GM18909 (cell line): ENCODE measurements at regions not wholly inside any gene's neighbourhood (a gene's known extent, or its start where the extent isn't known, plus 50 kb on each side); places are given as distances from the start of the nearest gene placed in this dataset.
"Not testable (repeated sequence)": the region's sequence is repeated elsewhere in the genome, so short reads cannot be mapped to it uniquely, and the experiment has no call there.

Experiments
- ATAC-seq: cut with Tn5 transposase; IDR thresholded peaks from one replicate; pipeline ENCODE4 v1.9.1; 2021; ENCODE audit warnings: mild to moderate bottlenecking; ENCODE audit not compliant: unreplicated experiment, poor library complexity

DNA sequence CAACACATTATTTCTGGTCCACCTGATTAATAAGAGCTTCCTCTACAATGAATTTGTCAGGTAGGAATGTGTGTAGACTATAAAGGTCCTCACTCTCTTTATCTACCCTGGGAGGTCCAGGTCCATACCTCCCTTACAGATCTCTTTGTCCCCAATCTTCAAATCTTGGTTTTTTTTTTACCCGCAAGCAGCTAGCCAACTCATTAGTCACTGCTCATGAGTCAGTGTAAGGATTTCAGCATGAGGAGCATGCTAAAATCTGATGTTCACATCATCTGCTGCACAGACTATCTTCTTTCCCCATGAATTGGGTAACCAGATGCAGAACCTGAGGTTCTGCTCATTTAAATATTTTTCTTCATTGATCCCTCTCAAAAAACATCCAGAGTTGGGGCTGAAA, 397.0 kb upstream of the ISX start:
- ATAC-seq: no peak

DNA sequence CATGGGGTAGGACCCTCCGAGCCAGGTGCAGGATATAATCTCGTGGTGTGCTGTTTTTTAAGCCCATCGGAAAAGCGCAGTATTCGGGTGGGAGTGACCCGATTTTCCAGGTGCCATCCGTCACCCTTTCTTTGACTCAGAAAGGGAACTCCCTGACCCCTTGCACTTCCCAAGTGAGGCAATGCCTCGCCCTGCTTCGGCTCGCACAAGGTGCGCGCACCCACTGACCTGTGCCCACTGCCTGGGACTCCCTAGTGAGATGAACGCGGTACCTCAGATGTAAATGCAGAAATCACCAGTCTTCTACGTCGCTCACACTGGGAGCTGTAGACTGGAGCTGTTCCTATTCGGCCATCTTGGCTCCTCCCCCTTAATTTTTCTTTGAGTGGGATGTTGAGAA, 382.9 kb upstream of the ISX start:
- not testable (repeated sequence) for ATAC-seq

- not testable (repeated sequence) for ATAC-seq
Observed at GRCh38 chr22:34684278-34684677, 381.7 kb upstream of the ISX start.

GRCh38 chr22:34687116-34687515, 378.8 kb upstream of the ISX start:
- ATAC-seq: no peak

DNA sequence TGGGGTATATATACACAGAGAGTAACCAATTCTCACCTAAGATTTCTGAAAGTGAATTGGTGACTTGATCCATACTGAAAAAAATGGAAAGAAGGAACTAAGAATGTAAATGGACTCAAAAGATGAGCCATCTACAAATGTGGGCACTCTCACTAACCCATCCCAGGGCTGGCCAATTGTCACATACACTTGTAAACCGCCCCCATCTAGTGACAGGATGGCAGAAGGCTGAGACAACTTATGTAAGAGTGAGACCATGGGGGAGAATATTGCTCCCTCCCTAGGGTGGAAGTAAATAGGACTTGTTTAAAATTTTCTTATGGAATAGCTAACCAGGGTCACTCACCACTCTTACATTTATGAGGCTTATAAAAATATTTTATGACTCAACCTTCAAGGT, 377.1 kb upstream of the ISX start:
- ATAC-seq: no peak

DNA sequence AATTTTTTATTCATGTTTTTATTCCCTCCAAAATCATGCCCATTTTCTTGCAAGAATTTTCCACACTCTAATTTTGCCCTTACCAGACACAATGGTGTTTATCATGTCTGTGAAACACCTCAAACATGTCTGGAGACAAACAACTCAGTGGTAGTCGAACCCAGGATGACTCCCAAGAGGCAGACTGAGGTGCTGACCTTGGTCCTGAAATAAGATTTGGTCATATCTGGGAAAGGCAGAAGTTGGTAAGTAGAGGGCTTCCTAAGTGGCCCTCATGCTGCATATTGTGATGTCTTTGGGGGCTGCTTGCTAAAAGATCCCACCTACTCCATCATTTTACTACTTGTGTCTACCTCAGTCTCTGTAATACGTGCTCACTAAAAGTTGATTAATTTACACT, 369.4 kb upstream of the ISX start:
- ATAC-seq: no peak

DNA sequence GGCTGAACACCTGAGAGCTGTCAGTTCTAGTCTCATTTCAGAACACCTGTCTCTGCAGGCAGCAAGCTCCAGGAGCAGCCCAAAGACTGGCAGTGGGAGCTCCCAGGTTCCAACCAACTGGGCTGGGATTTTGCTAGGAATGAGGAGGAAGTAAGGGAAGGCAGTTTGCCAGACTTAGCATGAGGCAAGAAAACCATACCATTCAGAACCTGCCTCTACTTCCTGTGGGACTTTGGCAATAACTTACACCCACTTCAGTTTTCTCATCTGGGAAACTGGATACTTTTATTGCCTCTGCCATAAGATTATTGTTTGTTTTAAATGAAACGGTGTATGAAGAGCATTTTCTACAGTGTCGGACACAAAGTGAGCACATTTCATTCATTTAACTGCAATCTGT, 363.7 kb upstream of the ISX start:
- ATAC-seq: no peak

GRCh38 chr22:34709641-34710040, 356.3 kb upstream of the ISX start:
- ATAC-seq: no peak

DNA sequence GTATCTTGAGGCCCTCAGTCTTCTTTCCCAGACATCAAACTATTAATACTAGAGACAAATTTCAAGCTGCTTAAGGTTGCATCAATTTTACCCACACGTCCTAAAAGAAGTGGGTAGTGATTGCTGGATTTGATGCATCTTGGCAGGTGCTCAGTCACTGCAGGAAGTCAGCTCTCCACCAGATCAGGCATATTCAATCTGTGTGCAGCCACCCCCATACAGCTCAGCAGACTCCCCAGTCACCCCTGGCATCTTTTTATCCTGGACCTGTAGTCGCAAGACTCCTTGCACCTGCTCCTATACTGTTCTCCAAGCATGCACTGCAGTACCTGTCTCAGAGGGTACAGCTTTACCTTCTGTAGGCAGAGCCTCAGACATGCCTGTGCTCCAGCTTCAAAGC, 343.1 kb upstream of the ISX start:
- no peak for ATAC-seq

DNA sequence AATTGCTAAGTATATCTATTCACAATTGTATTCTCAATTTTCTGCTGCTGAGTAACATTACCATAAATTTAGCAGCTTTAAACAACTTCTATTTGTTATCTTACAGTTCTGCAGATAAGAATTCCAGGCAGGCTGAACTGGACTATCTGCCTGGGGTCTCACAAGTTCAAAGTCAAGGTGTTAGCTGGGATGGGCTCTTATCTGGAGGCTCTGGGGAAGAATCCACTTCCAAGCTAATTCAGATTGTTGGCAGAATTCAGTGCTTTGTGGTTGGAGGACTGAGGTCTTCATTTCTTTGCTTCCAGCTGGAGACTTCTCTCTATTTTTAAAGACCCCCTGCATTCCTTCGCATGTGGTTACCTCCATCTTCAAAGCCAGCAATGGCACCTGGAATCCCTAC, 329.9 kb upstream of the ISX start:
- ATAC-seq: no peak

GRCh38 chr22:34738661-34739400, 327.1 kb upstream of the ISX start:
- ATAC-seq: no peak

DNA sequence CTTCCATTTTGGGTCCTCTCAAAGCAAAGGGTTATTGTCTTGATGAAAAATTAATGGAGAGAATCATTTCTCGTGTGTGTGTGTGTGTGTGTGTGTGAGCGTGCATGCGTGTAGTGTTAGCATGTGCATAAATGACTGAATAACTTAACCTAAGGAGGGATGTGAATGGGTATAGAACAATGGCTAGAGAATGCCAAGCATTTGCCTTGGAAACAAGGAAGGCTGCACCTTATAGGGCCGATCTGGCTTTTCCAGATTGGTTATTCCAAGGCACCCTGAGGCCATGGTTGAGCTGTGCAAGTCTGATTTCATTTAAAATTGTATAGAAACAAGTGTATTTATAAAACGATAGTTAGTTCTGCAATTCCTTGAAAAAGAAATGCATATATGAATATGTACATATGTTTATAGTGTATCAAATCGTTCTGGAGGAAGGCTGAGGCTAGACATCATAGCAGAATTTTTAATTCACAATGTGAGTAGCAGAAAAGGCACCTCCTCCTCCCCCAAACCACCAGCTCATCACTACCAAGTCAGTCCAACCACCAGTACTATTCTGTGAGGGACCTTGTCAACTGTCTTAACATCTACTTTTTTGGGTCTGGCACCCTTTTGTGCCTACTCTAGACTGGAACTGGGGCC, 322.7 kb upstream of the ISX start:
- ATAC-seq: no peak

DNA sequence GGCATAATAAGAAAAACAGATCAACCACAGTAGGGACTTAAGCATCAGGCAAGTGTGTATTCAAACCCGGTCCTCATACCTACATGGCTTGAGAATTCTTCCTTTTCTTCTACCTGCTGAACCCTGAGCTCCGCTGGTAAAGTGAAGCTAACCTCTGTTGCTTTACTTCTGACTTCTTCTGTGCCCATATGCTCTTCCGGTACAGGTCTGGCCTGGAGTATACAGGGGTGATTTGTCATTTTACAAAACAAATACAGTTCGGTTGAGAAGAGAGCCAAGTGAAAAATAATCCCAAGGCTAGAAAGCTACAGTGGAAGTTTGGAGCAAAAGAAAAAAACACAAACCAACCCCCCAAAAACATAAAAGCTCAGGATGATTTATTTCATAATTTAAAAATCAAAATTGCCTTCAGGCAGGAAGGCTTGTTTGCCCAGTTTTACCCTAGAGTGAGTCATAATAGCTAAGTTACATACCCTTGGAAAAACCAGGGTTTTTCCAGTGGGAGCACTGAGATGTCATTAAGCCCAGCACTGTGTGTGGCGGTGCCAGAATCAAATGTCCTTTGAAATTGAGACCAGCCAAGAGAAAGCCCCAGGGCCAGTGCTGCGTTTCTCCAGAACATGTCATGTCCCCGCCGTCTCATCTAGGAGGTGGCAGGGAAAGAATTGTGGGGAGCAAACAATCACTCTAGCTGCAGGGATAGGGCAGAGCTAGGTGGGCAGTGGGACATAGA, 305.5 kb upstream of the ISX start:
- ATAC-seq: no peak

DNA sequence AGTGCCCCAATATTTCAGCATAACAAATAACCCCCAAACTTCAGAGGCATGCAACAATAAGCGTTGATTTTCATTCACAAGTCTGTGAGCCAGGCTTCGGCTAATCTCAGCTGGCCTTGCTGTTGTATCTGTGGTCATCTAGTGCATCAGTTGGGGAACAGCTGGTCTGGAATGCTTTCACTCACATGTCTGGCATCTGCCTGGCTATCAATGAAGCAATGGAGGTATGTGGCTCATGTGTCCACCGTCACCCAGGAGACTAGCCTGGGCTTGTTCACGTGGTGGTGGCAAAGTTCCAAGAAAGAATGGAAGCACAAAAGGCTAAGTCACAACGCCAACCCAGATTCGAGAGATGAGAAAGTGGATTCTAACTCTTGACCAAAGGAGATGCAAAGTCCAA, 304.8 kb upstream of the ISX start:
- no peak for ATAC-seq

GRCh38 chr22:34763496-34763895, 302.5 kb upstream of the ISX start:
- ATAC-seq: no peak

GRCh38 chr22:34765115-34765514, 300.8 kb upstream of the ISX start:
- no peak for ATAC-seq

DNA sequence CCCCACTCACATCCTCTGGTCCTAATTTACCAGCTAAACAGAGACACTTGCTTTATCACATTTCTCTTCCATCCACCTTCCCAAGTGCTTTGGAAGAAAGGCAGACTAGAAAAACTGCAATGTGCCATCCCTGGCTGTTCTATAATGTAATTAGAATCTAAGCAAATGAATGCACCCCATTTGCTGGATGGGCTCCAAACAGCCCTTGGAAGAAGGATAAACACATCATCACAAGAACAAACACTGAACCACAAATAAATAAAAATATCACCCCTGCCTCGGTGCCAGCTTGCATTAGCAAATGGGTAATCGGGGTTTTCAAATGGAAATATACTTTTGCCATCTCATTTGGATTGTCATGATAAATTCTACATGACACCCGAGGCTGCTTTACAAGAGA, 296.6 kb upstream of the ISX start:
- no peak for ATAC-seq

DNA sequence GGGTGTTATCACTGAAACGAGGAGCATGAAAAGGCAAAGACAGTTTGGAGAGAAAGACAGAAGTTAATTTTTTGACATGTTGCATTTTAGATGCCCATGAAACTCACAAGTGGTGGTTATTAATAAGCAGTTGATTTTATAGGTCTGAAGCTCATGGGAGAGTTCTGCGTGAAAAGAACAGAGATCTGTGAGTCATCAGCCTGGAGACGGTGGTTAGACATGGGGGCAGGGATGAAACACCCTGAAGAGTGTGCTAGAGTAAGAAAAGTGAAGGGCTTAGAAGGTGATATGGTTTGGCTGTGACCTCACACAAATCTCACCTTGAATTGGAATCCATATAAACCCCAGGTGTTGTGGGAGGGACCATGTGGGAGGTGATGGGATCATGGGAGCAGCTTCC, 289.1 kb upstream of the ISX start:
- no peak for ATAC-seq

DNA sequence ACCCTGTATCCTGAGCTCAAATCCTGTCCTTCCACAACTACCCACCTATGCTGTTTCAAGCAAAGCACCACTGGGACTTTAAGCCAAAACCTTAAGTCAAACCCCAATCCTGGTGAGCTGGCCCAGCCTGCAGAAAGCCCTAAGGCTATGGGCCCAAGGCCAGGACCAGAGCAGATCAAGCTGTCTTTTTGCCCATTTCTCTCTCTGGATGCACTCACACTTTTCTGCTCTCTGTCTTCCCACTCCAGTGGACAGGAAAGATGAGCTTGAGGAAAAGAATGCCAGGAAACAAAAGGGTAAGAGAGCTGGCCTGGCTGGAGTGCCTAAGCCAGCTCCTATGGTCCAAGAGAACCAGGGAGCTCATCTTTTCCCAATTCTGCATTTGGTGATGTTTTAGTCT, 284.3 kb upstream of the ISX start:
- no peak for ATAC-seq

GRCh38 chr22:34783436-34783835, 282.5 kb upstream of the ISX start:
- no peak for ATAC-seq

GRCh38 chr22:34784056-34784455, 281.9 kb upstream of the ISX start:
- ATAC-seq: no peak

- ATAC-seq: no peak
Observed at GRCh38 chr22:34797826-34798225, 268.1 kb upstream of the ISX start.
